ENCODE measurements at regions not wholly inside any gene's neighbourhood (a gene's known extent, or its start where the extent isn't known, plus 50 kb on each side); places are given as distances from the start of the nearest gene placed in this dataset.
"Not testable (repeated sequence)": the region's sequence is repeated elsewhere in the genome, so short reads cannot be mapped to it uniquely, and the experiment has no call there.

- no peak overlapping the region for H3K4me3 Mint-ChIP-seq
- H3K27me3 Mint-ChIP-seq (ENCODE audit: low read depth): peaks cover 35% of the 10 kb centered on the region
- TF ChIP-seq CTCF (IDR thresholded peaks at IDR 0.05; ENCODE audit: unreplicated experiment in 3 of 3): no peak
- peaks cover 10% of the 10 kb centered on the region for H3K4me1 Mint-ChIP-seq
- H3K27ac Mint-ChIP-seq: peak overlapping the region in 2 of 3 experiments; percentile 2 to 45
- H3K9me3 Mint-ChIP-seq: no peaks in the 10 kb centered on the region
- no peaks in the 10 kb centered on the region for H3K36me3 Mint-ChIP-seq (ENCODE audit: low read depth)
These were observed 109.4 kb downstream of the KLF13 start for GRCh38 chr15:31435912-31436628.

GRCh38 chr15:31437686-31438085 is 111.1 kb downstream of the KLF13 start:
- H3K4me1 Mint-ChIP-seq: peaks cover 14% of the 10 kb centered on the region
- no peak for TF ChIP-seq CTCF (IDR thresholded peaks at IDR 0.05; ENCODE audit: unreplicated experiment in 3 of 3)
- no peak overlapping the region for H3K27ac Mint-ChIP-seq
- H3K4me3 Mint-ChIP-seq: no peak overlapping the region
- H3K36me3 Mint-ChIP-seq (ENCODE audit: low read depth): no peaks in the 10 kb centered on the region
- H3K27me3 Mint-ChIP-seq (ENCODE audit: low read depth): peaks cover 30% of the 10 kb centered on the region
- no peaks in the 10 kb centered on the region for H3K9me3 Mint-ChIP-seq

- Mint-ChIP-seq H3K4me1 (peaks cover 14% of the 10 kb centered on the region), H3K27me3 (ENCODE audit: low read depth) (peaks cover 35% of the 10 kb centered on the region), H3K9me3 (no peaks in the 10 kb centered on the region), H3K36me3 (ENCODE audit: low read depth) (no peaks in the 10 kb centered on the region), H3K27ac (no peak overlapping the region), H3K4me3 (peak overlapping the region; percentile 16 to 40 (median 24))
- TF ChIP-seq CTCF (IDR thresholded peaks at IDR 0.05; ENCODE audit: unreplicated experiment in 3 of 3): no peak
These were observed 112.1 kb downstream of the KLF13 start for GRCh38 chr15:31438601-31439265.

GRCh38 chr15:31439328-31439727 is 112.7 kb downstream of the KLF13 start:
- H3K27me3 Mint-ChIP-seq (ENCODE audit: low read depth): peaks cover 31% of the 10 kb centered on the region
- H3K27ac Mint-ChIP-seq: no peak overlapping the region
- H3K4me3 Mint-ChIP-seq: peak overlapping the region; percentile 16 to 40 (median 24)
- H3K36me3 Mint-ChIP-seq (ENCODE audit: low read depth): no peaks in the 10 kb centered on the region
- no peak for TF ChIP-seq CTCF (IDR thresholded peaks at IDR 0.05; ENCODE audit: unreplicated experiment in 3 of 3)
- H3K9me3 Mint-ChIP-seq: no peaks in the 10 kb centered on the region
- H3K4me1 Mint-ChIP-seq: peaks cover 14% of the 10 kb centered on the region

GRCh38 chr15:31440216-31440615 is 113.6 kb downstream of the KLF13 start:
- not testable (repeated sequence) for H3K9me3 Mint-ChIP-seq; H3K27ac Mint-ChIP-seq; H3K36me3 Mint-ChIP-seq (ENCODE audit: low read depth)
- peaks cover 11% of the 10 kb centered on the region for H3K4me1 Mint-ChIP-seq
- peak overlapping the region; percentile 52 to 72 (median 72) for H3K4me3 Mint-ChIP-seq
- peaks cover 26% of the 10 kb centered on the region for H3K27me3 Mint-ChIP-seq (ENCODE audit: low read depth)

- H3K27ac Mint-ChIP-seq: no peak overlapping the region
- H3K4me1 Mint-ChIP-seq: peaks cover 5% of the 10 kb centered on the region
- H3K4me3 Mint-ChIP-seq: peak overlapping the region; percentile 52 to 79 (median 72)
- H3K27me3 Mint-ChIP-seq (ENCODE audit: low read depth): peaks cover 25% of the 10 kb centered on the region
- H3K9me3 Mint-ChIP-seq: no peaks in the 10 kb centered on the region
- TF ChIP-seq CTCF (IDR thresholded peaks at IDR 0.05; ENCODE audit: unreplicated experiment in 3 of 3): no peak
- H3K36me3 Mint-ChIP-seq (ENCODE audit: low read depth): no peaks in the 10 kb centered on the region
These were observed 114.2 kb downstream of the KLF13 start for GRCh38 chr15:31440754-31441311.
